Activated CD4-positive, alpha-beta T cell treated with anti-CD3 and anti-CD28 coated beads for 36 hours (primary cell): ENCODE measurements at regions not wholly inside any gene's neighbourhood (a gene's known extent, or its start where the extent isn't known, plus 50 kb on each side); places are given as distances from the start of the nearest gene placed in this dataset.
"Not testable (repeated sequence)": the region's sequence is repeated elsewhere in the genome, so short reads cannot be mapped to it uniquely, and the experiment has no call there.

Experiments used
- ATAC-seq: fragments of 200-7000 bp; cut with Tn5 transposase; one replicate; pipeline ENCODE4 v1.10.0; 2021; ENCODE audit warnings: mild to moderate bottlenecking, moderate library complexity
- CTCF ChIA-PET: fragments of 350-600 bp; sonication (Branson Sonifier 250); formaldehyde crosslinking; loops from one replicate; lab custom pipeline; 2021; ENCODE audit warnings: antibody characterized with exemption; lab: Charles Lee
- POLR2A ChIA-PET: fragments of 350-600 bp; sonication (Branson Sonifier 250); formaldehyde crosslinking; loops from one replicate; lab custom pipeline; 2021; ENCODE audit warnings: antibody characterized with exemption, inconsistent platforms; lab: Charles Lee
- DNase-seq: peaks from one replicate; pipeline ENCODE4 v3.0.0-alpha.2; 2020
- H3K27ac Mint-ChIP-seq: one replicate; pipeline ENCODE4 v1.8.0; 2021; ENCODE audit warnings: mixed read lengths
- H3K27me3 Mint-ChIP-seq: one replicate; pipeline ENCODE4 v1.8.0; 2021; ENCODE audit warnings: mixed read lengths
- H3K36me3 Mint-ChIP-seq: one replicate; pipeline ENCODE4 v1.8.0; 2021; ENCODE audit warnings: low read depth, mixed read lengths
- H3K4me1 Mint-ChIP-seq: one replicate; pipeline ENCODE4 v1.8.0; 2021; ENCODE audit warnings: mixed read lengths
- H3K4me3 Mint-ChIP-seq: one replicate; pipeline ENCODE4 v1.8.0; 2021; ENCODE audit warnings: mild to moderate bottlenecking, moderate library complexity, mixed read lengths
- H3K9me3 Mint-ChIP-seq: one replicate; pipeline ENCODE4 v1.8.0; 2021; ENCODE audit warnings: low read depth, mixed read lengths
- intact Hi-C, 2 experiments: fragments of 100-400 bp; cut with DNase I in 1 of 2; cut with micrococcal nuclease in 1 of 2; formaldehyde crosslinking; loops; one replicate each; pipeline versions ENCODE4 v1.14.2 to v1.15.1; 2022 to 2024; cut with DNase I, micrococcal nuclease

DNA sequence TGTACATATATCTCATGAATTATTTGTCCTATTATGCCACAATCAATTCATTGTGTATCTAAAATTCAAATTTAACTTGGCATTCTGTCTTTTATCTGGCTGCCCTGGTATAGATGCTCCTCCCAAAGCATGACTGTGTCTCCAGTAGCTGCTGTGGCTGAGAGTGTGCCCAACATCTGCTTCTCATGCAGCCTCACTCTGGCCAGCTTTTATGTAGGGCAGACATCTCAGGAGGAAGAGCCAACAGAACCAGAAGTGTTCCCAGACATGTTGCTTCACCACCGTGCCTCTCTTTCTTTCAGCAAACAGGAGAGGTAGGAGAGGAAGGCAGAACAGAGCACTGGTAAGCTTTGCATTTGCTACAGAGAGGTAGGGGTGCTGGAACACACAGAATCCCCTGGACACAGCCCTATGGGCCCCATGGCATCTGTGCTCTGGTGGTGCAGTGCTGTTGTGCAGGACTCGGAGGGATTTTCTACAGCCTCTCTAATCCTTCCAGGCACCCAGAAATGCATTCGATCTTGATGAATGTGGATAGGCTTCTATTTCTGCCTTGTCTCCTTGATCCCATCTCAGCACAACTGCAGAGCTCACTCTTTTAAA, 637.1 kb downstream of the UTRN start:
- POLR2A ChIA-PET, result no interaction called here
- no peak for DNase-seq
- no peaks in the 10 kb centered on the region for H3K36me3 Mint-ChIP-seq
- intact Hi-C loops, result no loop called here
- no peaks in the 10 kb centered on the region for H3K9me3 Mint-ChIP-seq
- peaks cover 4% of the 10 kb centered on the region for H3K27me3 Mint-ChIP-seq
- no peak overlapping the region for H3K27ac Mint-ChIP-seq
- no peak overlapping the region for H3K4me3 Mint-ChIP-seq
- ATAC-seq, result no peak
- CTCF ChIA-PET, result no interaction called here
- no peaks in the 10 kb centered on the region for H3K4me1 Mint-ChIP-seq

GRCh38 chr6:144922771-144923490, 637.8 kb downstream of the UTRN start:
- H3K4me1 Mint-ChIP-seq, CTCF ChIA-PET, POLR2A ChIA-PET, H3K27ac Mint-ChIP-seq, ATAC-seq, H3K4me3 Mint-ChIP-seq, H3K36me3 Mint-ChIP-seq, H3K27me3 Mint-ChIP-seq, intact Hi-C loops, DNase-seq, H3K9me3 Mint-ChIP-seq: not testable (repeated sequence)

GRCh38 chr6:144923491-144923787, 638.3 kb downstream of the UTRN start:
- intact Hi-C loops, H3K4me1 Mint-ChIP-seq, H3K36me3 Mint-ChIP-seq, H3K4me3 Mint-ChIP-seq, ATAC-seq, CTCF ChIA-PET, DNase-seq, H3K27ac Mint-ChIP-seq, H3K27me3 Mint-ChIP-seq, H3K9me3 Mint-ChIP-seq, POLR2A ChIA-PET: not testable (repeated sequence)

- Mint-ChIP-seq H3K27ac (no peak overlapping the region), H3K36me3 (no peaks in the 10 kb centered on the region), H3K27me3 (no peaks in the 10 kb centered on the region), H3K4me3 (no peak overlapping the region), H3K4me1 (no peaks in the 10 kb centered on the region), H3K9me3 (no peaks in the 10 kb centered on the region)
- intact Hi-C loops, result no loop called here
- ATAC-seq (no peak), DNase-seq (no peak)
- CTCF ChIA-PET, result interaction anchor here (1.1 kb wide), 1 partner anchor 118 kb away, joined by 3 read pairs; no protein-coding TSS in a partner anchor
- POLR2A ChIA-PET, result no interaction called here
Measured at GRCh38 chr6:144928847-144929246, 643.7 kb downstream of the UTRN start.

- no peaks in the 10 kb centered on the region for H3K9me3 Mint-ChIP-seq
- H3K4me3 Mint-ChIP-seq, result no peak overlapping the region
- no peak overlapping the region for H3K27ac Mint-ChIP-seq
- H3K4me1 Mint-ChIP-seq, result no peaks in the 10 kb centered on the region
- ATAC-seq (no peak), DNase-seq (no peak)
- H3K36me3 Mint-ChIP-seq, result no peaks in the 10 kb centered on the region
- CTCF ChIA-PET, result no interaction called here
- intact Hi-C loops, result no loop called here
- no peaks in the 10 kb centered on the region for H3K27me3 Mint-ChIP-seq
- POLR2A ChIA-PET, result no interaction called here
Measured at GRCh38 chr6:144929262-144929661, 644.1 kb downstream of the UTRN start.

DNA sequence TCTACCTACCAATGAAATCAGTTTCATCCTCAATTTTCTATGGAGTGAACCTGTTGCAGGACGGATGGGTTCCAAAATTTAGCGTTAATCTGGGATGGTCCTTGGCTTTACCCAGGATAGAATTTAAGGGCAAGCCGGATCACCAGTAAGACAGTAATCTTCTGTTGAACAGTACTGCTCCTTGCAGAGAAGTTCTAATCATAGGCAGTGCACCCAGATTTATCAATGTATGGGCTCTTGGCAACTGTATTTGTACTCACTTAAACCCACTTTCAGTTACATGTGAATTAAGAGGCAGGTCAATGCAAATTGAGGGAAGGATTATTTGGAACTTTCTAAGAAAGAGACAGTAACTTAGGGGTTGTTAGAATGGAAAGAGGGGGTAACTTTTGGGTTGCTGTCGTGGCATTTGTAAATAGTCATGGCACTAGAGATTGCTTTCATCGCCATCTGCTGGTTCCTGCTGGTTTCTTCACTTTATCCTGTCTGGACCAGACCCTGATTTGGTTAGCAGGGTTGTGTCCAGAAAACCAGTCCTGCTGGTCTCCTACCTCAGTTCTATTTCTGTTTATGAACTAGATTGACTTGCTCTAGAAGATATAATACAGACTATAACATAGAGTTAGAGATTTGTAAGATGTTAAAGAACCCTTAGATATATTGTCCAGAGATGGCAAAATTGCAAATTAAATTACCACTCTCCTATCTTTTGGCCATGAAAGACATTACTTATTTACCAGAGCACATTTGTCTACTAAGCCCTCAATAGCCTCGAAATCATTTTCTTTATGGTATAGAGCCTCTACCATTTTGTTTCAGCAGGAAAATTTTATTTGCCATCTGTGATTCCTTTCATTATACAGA, 646.3 kb downstream of the UTRN start:
- H3K27ac Mint-ChIP-seq, result no peak overlapping the region
- POLR2A ChIA-PET, result no interaction called here
- peaks cover 4% of the 10 kb centered on the region for H3K27me3 Mint-ChIP-seq
- H3K9me3 Mint-ChIP-seq, result peaks cover 1% of the 10 kb centered on the region
- ATAC-seq, result peak; percentile 64
- DNase-seq, result peak; percentile 60
- H3K36me3 Mint-ChIP-seq, result peaks cover 2% of the 10 kb centered on the region
- intact Hi-C loops, result loop anchor here (1.0 to 10.0 kb wide), 3 partner anchors 283 to 827 kb away; no protein-coding TSS in a partner anchor
- CTCF ChIA-PET, result interaction anchor here (0.6 to 1.3 kb wide), 3 partner anchors 56 to 347 kb away, joined by 3 to 7 read pairs (median 3); no protein-coding TSS in a partner anchor
- no peak overlapping the region for H3K4me3 Mint-ChIP-seq
- H3K4me1 Mint-ChIP-seq, result no peaks in the 10 kb centered on the region

- Mint-ChIP-seq H3K9me3 (peaks cover 1% of the 10 kb centered on the region), H3K27me3 (peaks cover 4% of the 10 kb centered on the region), H3K36me3 (peaks cover 2% of the 10 kb centered on the region), H3K4me3 (no peak overlapping the region), H3K27ac (no peak overlapping the region), H3K4me1 (no peaks in the 10 kb centered on the region)
- DNase-seq (no peak), ATAC-seq (no peak)
- ChIA-PET POLR2A (no interaction called here), CTCF (interaction anchor here (0.7 to 1.5 kb wide), 5 partner anchors 12 to 348 kb away, joined by 3 to 7 read pairs (median 3); no protein-coding TSS in a partner anchor)
- intact Hi-C loops, result loop anchor here in 1 of 2 experiments (1.0 to 10.0 kb wide), 2 partner anchors 282 to 828 kb away; no protein-coding TSS in a partner anchor
Measured at GRCh38 chr6:144932621-144933020, 647.5 kb downstream of the UTRN start.

DNA sequence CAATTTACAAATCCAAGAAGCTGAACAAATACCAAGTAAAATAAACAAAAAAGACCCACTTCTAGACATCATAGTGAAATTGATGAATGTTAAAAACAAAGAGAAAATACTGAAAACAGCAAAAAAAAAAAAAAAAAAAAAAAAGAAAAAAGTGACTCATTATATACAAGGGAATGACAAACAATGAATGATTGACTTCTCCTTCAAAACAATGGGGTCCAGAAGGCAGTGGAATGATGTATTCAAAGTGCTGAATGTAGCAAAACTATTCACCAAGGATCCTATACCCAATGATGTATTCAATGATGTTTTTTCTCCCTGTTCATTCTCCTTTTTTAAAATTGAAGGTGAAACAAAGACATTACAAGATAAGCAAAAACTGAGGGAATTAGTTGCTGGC, 650.0 kb downstream of the UTRN start:
- H3K4me1 Mint-ChIP-seq, result no peaks in the 10 kb centered on the region
- peaks cover 2% of the 10 kb centered on the region for H3K36me3 Mint-ChIP-seq
- CTCF ChIA-PET, result interaction anchor here (0.5 kb wide), 1 partner anchor 739 kb away, joined by 4 read pairs; no protein-coding TSS in a partner anchor
- POLR2A ChIA-PET, result no interaction called here
- no peak overlapping the region for H3K4me3 Mint-ChIP-seq
- DNase-seq, result no peak
- H3K27me3 Mint-ChIP-seq, result peaks cover 4% of the 10 kb centered on the region
- ATAC-seq, result no peak
- intact Hi-C loops, result loop anchor here in 1 of 2 experiments (10.0 kb wide), 1 partner anchor 830 kb away; no protein-coding TSS in a partner anchor
- peaks cover 1% of the 10 kb centered on the region for H3K9me3 Mint-ChIP-seq
- H3K27ac Mint-ChIP-seq, result no peak overlapping the region

GRCh38 chr6:144935661-144936060, 650.5 kb downstream of the UTRN start:
- CTCF ChIA-PET, result interaction anchor here (0.5 kb wide), 1 partner anchor 738 kb away, joined by 4 read pairs; no protein-coding TSS in a partner anchor

DNA sequence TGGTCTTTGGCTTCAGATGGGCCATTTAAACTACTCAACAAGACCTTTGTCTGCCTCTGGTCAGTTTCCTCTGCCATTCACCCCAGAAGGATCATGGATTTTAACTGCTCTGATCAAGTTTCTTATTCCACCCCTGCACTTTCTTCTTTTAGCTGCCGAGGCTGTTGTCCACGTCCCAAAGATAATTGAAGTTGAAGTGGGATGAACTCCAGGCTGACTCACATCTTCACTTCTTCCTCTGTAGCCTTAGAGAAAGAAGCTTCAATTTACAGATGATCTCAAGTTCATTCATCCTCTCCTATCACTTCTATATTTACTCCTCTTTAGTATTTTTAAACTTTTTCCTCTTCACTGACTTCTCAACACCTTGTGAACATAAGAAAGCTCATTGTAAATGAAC, 651.6 kb downstream of the UTRN start:
- peaks cover 2% of the 10 kb centered on the region for H3K36me3 Mint-ChIP-seq
- intact Hi-C loops, result loop anchor here in 1 of 2 experiments (10.0 kb wide), 1 partner anchor 832 kb away; no protein-coding TSS in a partner anchor
- no peak overlapping the region for H3K27ac Mint-ChIP-seq
- no peak for ATAC-seq
- peaks cover 1% of the 10 kb centered on the region for H3K9me3 Mint-ChIP-seq
- H3K4me1 Mint-ChIP-seq, result no peaks in the 10 kb centered on the region
- no peak for DNase-seq
- ChIA-PET CTCF (no interaction called here), POLR2A (no interaction called here)
- no peak overlapping the region for H3K4me3 Mint-ChIP-seq
- peaks cover 4% of the 10 kb centered on the region for H3K27me3 Mint-ChIP-seq

More at GRCh38 chr6:144935661-144936060, 650.5 kb downstream of the UTRN start:
- peaks cover 1% of the 10 kb centered on the region for H3K9me3 Mint-ChIP-seq
- H3K27me3 Mint-ChIP-seq, result peaks cover 4% of the 10 kb centered on the region
- POLR2A ChIA-PET, result no interaction called here
- no peak overlapping the region for H3K4me3 Mint-ChIP-seq
- intact Hi-C loops, result loop anchor here in 1 of 2 experiments (10.0 kb wide), 1 partner anchor 831 kb away; no protein-coding TSS in a partner anchor
- H3K4me1 Mint-ChIP-seq, result no peaks in the 10 kb centered on the region
- ATAC-seq (no peak), DNase-seq (no peak)
- H3K27ac Mint-ChIP-seq, result no peak overlapping the region
- peaks cover 2% of the 10 kb centered on the region for H3K36me3 Mint-ChIP-seq

DNA sequence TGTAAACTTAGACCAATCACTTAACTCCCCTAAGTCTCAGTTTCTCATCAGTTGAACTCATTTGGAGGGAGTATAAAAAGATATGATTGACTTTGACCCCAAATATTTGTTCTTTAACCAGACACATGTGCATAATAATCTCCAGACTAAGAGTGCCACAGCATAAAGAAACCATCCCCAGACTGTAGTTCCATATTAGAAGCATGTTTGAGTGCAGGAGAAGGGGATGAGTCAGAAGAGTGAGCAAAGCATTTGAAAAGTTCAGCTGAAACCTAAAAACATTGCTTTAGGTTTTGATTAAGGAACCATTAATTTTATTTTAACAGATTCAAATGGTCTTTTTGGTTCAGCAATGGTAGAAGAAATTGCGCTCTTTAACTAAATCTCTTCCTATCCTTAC, 654.8 kb downstream of the UTRN start:
- H3K4me3 Mint-ChIP-seq, result no peak overlapping the region
- no peak overlapping the region for H3K27ac Mint-ChIP-seq
- DNase-seq (no peak), ATAC-seq (no peak)
- ChIA-PET CTCF (interaction anchor here (1.1 kb wide), 1 partner anchor 13 kb away, joined by 3 read pairs; no protein-coding TSS in a partner anchor), POLR2A (no interaction called here)
- no peaks in the 10 kb centered on the region for H3K4me1 Mint-ChIP-seq
- intact Hi-C loops, result loop anchor here (10.0 kb wide), 2 partner anchors 275 to 835 kb away; no protein-coding TSS in a partner anchor
- peaks cover 2% of the 10 kb centered on the region for H3K36me3 Mint-ChIP-seq
- H3K9me3 Mint-ChIP-seq, result no peaks in the 10 kb centered on the region
- peaks cover 2% of the 10 kb centered on the region for H3K27me3 Mint-ChIP-seq
